ENCODE measurements at regions not wholly inside any gene's neighbourhood (a gene's known extent, or its start where the extent isn't known, plus 50 kb on each side); places are given as distances from the start of the nearest gene placed in this dataset.

DNA sequence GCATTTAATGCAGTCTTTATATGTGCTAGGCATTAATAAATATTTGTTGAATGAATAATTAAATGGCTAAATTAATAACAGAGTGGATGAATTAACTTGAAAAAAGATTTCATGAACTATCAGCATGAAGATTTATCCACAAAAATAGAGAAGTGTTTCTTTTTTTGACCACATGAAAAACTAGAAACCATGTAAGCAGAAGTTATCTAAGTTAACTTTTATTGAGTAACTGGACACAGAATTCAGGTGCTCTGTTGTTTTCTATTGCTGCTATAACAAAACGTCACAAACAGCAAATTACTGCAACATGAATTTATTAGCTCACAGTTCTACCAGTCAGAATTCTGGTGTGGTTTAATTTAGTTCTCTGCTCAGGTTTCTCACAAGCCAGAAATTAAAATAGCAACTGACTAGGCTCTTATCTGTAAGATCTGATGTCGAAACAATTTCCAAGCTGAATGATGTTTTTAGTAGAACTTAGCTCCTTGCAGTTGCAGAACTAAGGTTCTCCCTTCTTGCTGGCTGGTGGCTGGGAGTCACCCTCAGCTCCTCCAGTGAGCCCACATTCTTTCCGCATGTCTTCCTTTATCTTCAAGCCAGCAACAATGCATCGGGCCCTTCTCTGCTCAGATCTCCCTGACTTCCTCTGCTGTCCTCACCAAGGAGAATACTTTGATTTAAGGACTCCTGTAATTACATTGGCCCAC, 810.2 kb upstream of the ALCAM start:
- Mint-ChIP-seq H3K36me3 (ENCODE audit: insufficient read depth in 1 of 3, low read depth in 3 of 3) (peaks cover 2 to 5% (median 4%) of the 10 kb centered on the region in 3 experiments; a peak in 4 of 7 replicates), H3K27ac (no peak overlapping the region; a peak in 2 of 7 replicates), H3K4me3 (no peak overlapping the region), H3K9me3 (no peaks in the 10 kb centered on the region; a peak in 1 of 5 replicates), H3K4me1 (peaks cover 4 to 7% of the 10 kb centered on the region in 2 experiments; a peak in 3 of 4 replicates), H3K27me3 (ENCODE audit: low read depth) (no peaks in the 10 kb centered on the region)
- no peak overlapping the region for H4K91ac ChIP-seq (ENCODE audit: insufficient read length, low read depth, low read length)
- H4K8ac ChIP-seq (replicated peaks; ENCODE audit: insufficient read length, low read depth, low read length), result no peak overlapping the region
- no peak overlapping the region for H3K14ac ChIP-seq (ENCODE audit: insufficient read depth, low read length)
- H2BK15ac ChIP-seq (ENCODE audit: low read depth, low read length), result no peak overlapping the region
- TF ChIP-seq, protein P1, sequence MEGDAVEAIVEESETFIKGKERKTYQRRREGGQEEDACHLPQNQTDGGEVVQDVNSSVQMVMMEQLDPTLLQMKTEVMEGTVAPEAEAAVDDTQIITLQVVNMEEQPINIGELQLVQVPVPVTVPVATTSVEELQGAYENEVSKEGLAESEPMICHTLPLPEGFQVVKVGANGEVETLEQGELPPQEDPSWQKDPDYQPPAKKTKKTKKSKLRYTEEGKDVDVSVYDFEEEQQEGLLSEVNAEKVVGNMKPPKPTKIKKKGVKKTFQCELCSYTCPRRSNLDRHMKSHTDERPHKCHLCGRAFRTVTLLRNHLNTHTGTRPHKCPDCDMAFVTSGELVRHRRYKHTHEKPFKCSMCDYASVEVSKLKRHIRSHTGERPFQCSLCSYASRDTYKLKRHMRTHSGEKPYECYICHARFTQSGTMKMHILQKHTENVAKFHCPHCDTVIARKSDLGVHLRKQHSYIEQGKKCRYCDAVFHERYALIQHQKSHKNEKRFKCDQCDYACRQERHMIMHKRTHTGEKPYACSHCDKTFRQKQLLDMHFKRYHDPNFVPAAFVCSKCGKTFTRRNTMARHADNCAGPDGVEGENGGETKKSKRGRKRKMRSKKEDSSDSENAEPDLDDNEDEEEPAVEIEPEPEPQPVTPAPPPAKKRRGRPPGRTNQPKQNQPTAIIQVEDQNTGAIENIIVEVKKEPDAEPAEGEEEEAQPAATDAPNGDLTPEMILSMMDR (conservative IDR thresholded peaks at IDR 0.05), result no peak
- H3K23ac ChIP-seq (ENCODE audit: insufficient read length, low read depth, low read length), result no peak overlapping the region
- H2BK5ac ChIP-seq (ENCODE audit: insufficient read length, low read length), result no peak overlapping the region
- H2AFZ ChIP-seq (ENCODE audit: low read length), result no peak overlapping the region
- H3K79me1 ChIP-seq (ENCODE audit: insufficient read depth, low read depth, low read length, poor library complexity, severe bottlenecking), result no peaks in the 10 kb centered on the region
- no peak overlapping the region for H2BK12ac ChIP-seq (ENCODE audit: insufficient read length, low read depth, low read length)
- no peak overlapping the region for H3K56ac ChIP-seq (ENCODE audit: insufficient read length, low read depth, low read length)
- no CpG with 5 or more reads among the region's 4 CpGs for WGBS (ENCODE audit: extremely low coverage, insufficient read length, low lambda C conversion rate)
- H3K9ac ChIP-seq (ENCODE audit: extremely low read depth, insufficient read length, low read length), result no peak overlapping the region
- H2BK20ac ChIP-seq (ENCODE audit: low read depth, low read length, poor library complexity, severe bottlenecking), result no peak overlapping the region
- H3K27ac ChIP-seq (ENCODE audit: insufficient read length, low read depth, low read length), result no peak overlapping the region
- no peak overlapping the region for H2BK120ac ChIP-seq (ENCODE audit: low read depth, low read length, poor library complexity, severe bottlenecking)
- H3K9me3 ChIP-seq (ENCODE audit: control insufficient read depth, low read depth, low read length), result no peaks in the 10 kb centered on the region
- H3T11ph ChIP-seq (ENCODE audit: low read length), result no peak overlapping the region
- H3K79me2 ChIP-seq (ENCODE audit: insufficient read depth, low read length), result no peaks in the 10 kb centered on the region
- H2AK5ac ChIP-seq (ENCODE audit: insufficient read length, low read length), result no peak overlapping the region
- H3K4me1 ChIP-seq (ENCODE audit: insufficient read depth, low read length), result no peaks in the 10 kb centered on the region
- no peak overlapping the region for H3K4ac ChIP-seq (ENCODE audit: low read depth, low read length)
- H3K18ac ChIP-seq (ENCODE audit: insufficient read length, low read depth, low read length), result no peak overlapping the region
- H3K23me2 ChIP-seq (ENCODE audit: insufficient read length, low read depth, low read length, poor library complexity, severe bottlenecking), result no peaks in the 10 kb centered on the region
- no peaks in the 10 kb centered on the region for H3K27me3 ChIP-seq (ENCODE audit: insufficient read depth, low read length)
- H4K20me1 ChIP-seq (ENCODE audit: control insufficient read depth, insufficient read depth, insufficient read length), result no peaks in the 10 kb centered on the region
- no peak overlapping the region for H4K5ac ChIP-seq (ENCODE audit: insufficient read length, low read depth, low read length)
- no peak for DNase-seq
- H3K4me2 ChIP-seq (ENCODE audit: insufficient read depth, insufficient read length, low read length), result no peak overlapping the region
